BE2C (cell line): ENCODE measurements at regions not wholly inside any gene's neighbourhood (a gene's known extent, or its start where the extent isn't known, plus 50 kb on each side); places are given as distances from the start of the nearest gene placed in this dataset.

ENCODE experiments used
- DNase-seq: peaks from one replicate; pipeline ENCODE4 v3.0.0-alpha.2; 2020
- H3K27me3 ChIP-seq: fragments of 250-450 bp; sonication (Bioruptor Pico); 2 replicates; pipeline ENCODE4 v1.5.1; 2020; ENCODE audit warnings: mild to moderate bottlenecking
- H3K36me3 ChIP-seq: fragments of 250-450 bp; sonication (Bioruptor Pico); 2 replicates; pipeline ENCODE4 v1.5.1; 2020; ENCODE audit warnings: mild to moderate bottlenecking
- H3K4me1 ChIP-seq: fragments of 250-450 bp; sonication (Bioruptor Pico); 2 replicates; pipeline ENCODE4 v1.5.1; 2020
- H3K4me3 ChIP-seq: 2 replicates; pipeline ENCODE4 v1.5.1; 2011; ENCODE audit warnings: low read depth, low read length
- H3K9me3 ChIP-seq: fragments of 250-450 bp; sonication (Bioruptor Pico); 2 replicates; pipeline ENCODE4 v1.5.1; 2020
- CTCF ChIP-seq: IDR thresholded peaks from 2 replicates; pipeline ENCODE4 v1.5.1; 2012; ENCODE audit warnings: mild to moderate bottlenecking, low read depth, low read length

- H3K4me1 ChIP-seq, result no peaks in the 10 kb centered on the region
- H3K9me3 ChIP-seq, result no peaks in the 10 kb centered on the region
These were observed 606.5 kb upstream of the MGMT start for GRCh38 chr10:128860574-128860973.

GRCh38 chr10:128861018-128861901 lies 605.8 kb upstream of the MGMT start:
- Histone ChIP-seq H3K9me3 (no peaks in the 10 kb centered on the region), H3K27me3 (no peaks in the 10 kb centered on the region), H3K4me3 (no peak overlapping the region), H3K4me1 (no peaks in the 10 kb centered on the region), H3K36me3 (no peaks in the 10 kb centered on the region)
- DNase-seq, result no peak
- no peak for TF ChIP-seq CTCF

More at GRCh38 chr10:128860574-128860973, 606.5 kb upstream of the MGMT start:
- DNase-seq, result no peak
- Histone ChIP-seq H3K27me3 (no peaks in the 10 kb centered on the region), H3K36me3 (no peaks in the 10 kb centered on the region), H3K4me3 (no peak overlapping the region)
- TF ChIP-seq CTCF, result no peak

- Histone ChIP-seq H3K4me3 (no peak overlapping the region), H3K9me3 (no peaks in the 10 kb centered on the region), H3K27me3 (no peaks in the 10 kb centered on the region), H3K36me3 (no peaks in the 10 kb centered on the region), H3K4me1 (no peaks in the 10 kb centered on the region)
- no peak for TF ChIP-seq CTCF
- no peak for DNase-seq
These were observed 603.6 kb upstream of the MGMT start for GRCh38 chr10:128863411-128863810.

- DNase-seq, result no peak
- Histone ChIP-seq H3K9me3 (no peaks in the 10 kb centered on the region), H3K4me3 (no peak overlapping the region), H3K27me3 (no peaks in the 10 kb centered on the region), H3K36me3 (no peaks in the 10 kb centered on the region), H3K4me1 (no peaks in the 10 kb centered on the region)
- TF ChIP-seq CTCF, result no peak
These were observed 603.1 kb upstream of the MGMT start for GRCh38 chr10:128863823-128864405.

- no peak for DNase-seq
- Histone ChIP-seq H3K4me3 (no peak overlapping the region), H3K4me1 (no peaks in the 10 kb centered on the region), H3K36me3 (no peaks in the 10 kb centered on the region), H3K9me3 (no peaks in the 10 kb centered on the region), H3K27me3 (no peaks in the 10 kb centered on the region)
- TF ChIP-seq CTCF, result no peak
These were observed 602.3 kb upstream of the MGMT start for GRCh38 chr10:128864554-128865295.
